ENCODE measurements at regions not wholly inside any gene's neighbourhood (a gene's known extent, or its start where the extent isn't known, plus 50 kb on each side); places are given as distances from the start of the nearest gene placed in this dataset.

GRCh38 chr18:40576507-40577115 lies 1378.4 kb upstream of the PIK3C3 start:
- Histone ChIP-seq H2BK5ac (ENCODE audit: low read length) (no peak overlapping the region), H2BK15ac (ENCODE audit: low read length) (no peak overlapping the region), H3K27me3 (ENCODE audit: control insufficient read depth in 3 of 3, insufficient read depth in 3 of 3, low read depth in 1 of 3, low read length in 3 of 3) (no peaks in the 10 kb centered on the region), H3K4me3 (ENCODE audit: low read length in 2 of 2) (peak overlapping the region in 1 of 2 donors; percentile 23), H3K9me3 (replicated peaks in 1 of 2; ENCODE audit: control insufficient read depth in 2 of 2, insufficient read depth in 1 of 2, low read depth in 1 of 2, low read length in 2 of 2) (no peaks in the 10 kb centered on the region), H3K23ac (ENCODE audit: low read depth, low read length, poor library complexity) (no peak overlapping the region), H3K4ac (ENCODE audit: low read length) (no peak overlapping the region), H3K4me2 (ENCODE audit: insufficient read depth, low read length, poor library complexity, severe bottlenecking) (no peak overlapping the region), H3K14ac (ENCODE audit: low read length) (no peak overlapping the region), H3K18ac (ENCODE audit: low read length) (no peak overlapping the region), H4K8ac (ENCODE audit: low read depth, low read length) (no peak overlapping the region), H3K27ac (replicated peaks; ENCODE audit: low read length) (no peak overlapping the region), H2AK5ac (ENCODE audit: low read depth, low read length) (no peak overlapping the region), H2BK120ac (ENCODE audit: low read depth, low read length) (no peak overlapping the region), H3K9ac (ENCODE audit: low read depth, low read length, poor library complexity) (no peak overlapping the region), H3K36me3 (replicated peaks in 1 of 2; ENCODE audit: control insufficient read depth in 2 of 2, insufficient read depth in 2 of 2, low read length in 2 of 2) (no peaks in the 10 kb centered on the region), H3K4me1 (ENCODE audit: control insufficient read depth in 2 of 2, insufficient read depth in 1 of 2, low read depth in 1 of 2, low read length in 2 of 2) (peaks cover 7 to 22% of the 10 kb centered on the region in 2 donors), H4K91ac (ENCODE audit: low read depth, low read length, poor library complexity) (no peak overlapping the region), H2BK12ac (ENCODE audit: low read length) (no peak overlapping the region), H2AFZ (ENCODE audit: low read length) (peak overlapping the region; percentile 73), H3K79me1 (ENCODE audit: low read depth, low read length) (no peaks in the 10 kb centered on the region)
- DNase-seq (ENCODE audit: low spot score) = no peak
- WGBS, 2 donors (ENCODE audit: extremely low coverage in 2 of 2, insufficient read length in 2 of 2, insufficient replicate concordance in 1 of 2) = no CpG with 5 or more reads among the region's 4 CpGs

DNA sequence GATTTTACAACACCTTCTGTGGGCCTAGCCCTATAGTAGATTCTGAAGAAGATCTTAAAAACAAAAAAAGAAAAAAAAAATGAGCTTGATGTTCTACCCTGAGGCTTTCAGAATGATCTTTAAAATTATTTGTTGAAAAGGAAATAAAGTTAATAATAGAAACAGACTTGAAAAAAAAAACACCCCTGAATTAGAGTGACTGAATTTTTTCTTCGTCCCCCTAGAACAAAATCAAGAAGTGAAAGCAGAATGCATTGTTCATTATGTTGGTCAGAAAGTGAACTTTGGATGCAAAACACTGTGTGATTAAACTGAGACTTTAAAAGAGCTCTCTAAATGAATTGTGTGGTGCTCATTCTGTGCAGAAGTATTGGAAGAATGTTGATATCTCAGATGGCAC lies 1384.4 kb upstream of the PIK3C3 start:
- no peak overlapping the region for H2BK120ac ChIP-seq (ENCODE audit: low read depth, low read length)
- WGBS, 2 donors (ENCODE audit: extremely low coverage in 2 of 2, insufficient read length in 2 of 2, insufficient replicate concordance in 1 of 2) = no CpG with 5 or more reads among the region's 1 CpG
- H2BK15ac ChIP-seq (ENCODE audit: low read length) = no peak overlapping the region
- no peak overlapping the region for H3K4ac ChIP-seq (ENCODE audit: low read length)
- no peak overlapping the region for H3K23ac ChIP-seq (ENCODE audit: low read depth, low read length, poor library complexity)
- no peak overlapping the region for H4K91ac ChIP-seq (ENCODE audit: low read depth, low read length, poor library complexity)
- no peak overlapping the region for H3K18ac ChIP-seq (ENCODE audit: low read length)
- H3K36me3 ChIP-seq (replicated peaks in 1 of 2; ENCODE audit: control insufficient read depth in 2 of 2, insufficient read depth in 2 of 2, low read length in 2 of 2) = no peaks in the 10 kb centered on the region
- H3K4me1 ChIP-seq (ENCODE audit: control insufficient read depth in 2 of 2, insufficient read depth in 1 of 2, low read depth in 1 of 2, low read length in 2 of 2) = peaks cover 0 to 13% of the 10 kb centered on the region in 2 donors
- no peak overlapping the region for H3K4me2 ChIP-seq (ENCODE audit: insufficient read depth, low read length, poor library complexity, severe bottlenecking)
- no peak overlapping the region for H4K8ac ChIP-seq (ENCODE audit: low read depth, low read length)
- H3K27me3 ChIP-seq (ENCODE audit: control insufficient read depth in 3 of 3, insufficient read depth in 3 of 3, low read depth in 1 of 3, low read length in 3 of 3) = no peaks in the 10 kb centered on the region
- H2BK5ac ChIP-seq (ENCODE audit: low read length) = no peak overlapping the region
- no peak for DNase-seq (ENCODE audit: low spot score)
- H3K14ac ChIP-seq (ENCODE audit: low read length) = no peak overlapping the region
- no peak overlapping the region for H2AK5ac ChIP-seq (ENCODE audit: low read depth, low read length)
- no peaks in the 10 kb centered on the region for H3K79me1 ChIP-seq (ENCODE audit: low read depth, low read length)
- H3K9me3 ChIP-seq (replicated peaks in 1 of 2; ENCODE audit: control insufficient read depth in 2 of 2, insufficient read depth in 1 of 2, low read depth in 1 of 2, low read length in 2 of 2) = no peaks in the 10 kb centered on the region
- no peak overlapping the region for H3K9ac ChIP-seq (ENCODE audit: low read depth, low read length, poor library complexity)
- H3K27ac ChIP-seq (replicated peaks; ENCODE audit: low read length) = no peak overlapping the region
- H2AFZ ChIP-seq (ENCODE audit: low read length) = no peak overlapping the region
- no peak overlapping the region for H2BK12ac ChIP-seq (ENCODE audit: low read length)
- no peak overlapping the region for H3K4me3 ChIP-seq (ENCODE audit: low read length in 2 of 2)

- no peak overlapping the region for H3K4me2 ChIP-seq (ENCODE audit: insufficient read depth, low read length, poor library complexity, severe bottlenecking)
- no peak overlapping the region for H3K18ac ChIP-seq (ENCODE audit: low read length)
- H3K27me3 ChIP-seq (ENCODE audit: control insufficient read depth in 3 of 3, insufficient read depth in 3 of 3, low read depth in 1 of 3, low read length in 3 of 3) = no peaks in the 10 kb centered on the region
- DNase-seq (ENCODE audit: low spot score) = no peak
- peak overlapping the region; percentile 51 for H2AFZ ChIP-seq (ENCODE audit: low read length)
- no peaks in the 10 kb centered on the region for H3K9me3 ChIP-seq (replicated peaks in 1 of 2; ENCODE audit: control insufficient read depth in 2 of 2, insufficient read depth in 1 of 2, low read depth in 1 of 2, low read length in 2 of 2)
- no peak overlapping the region for H2BK15ac ChIP-seq (ENCODE audit: low read length)
- no peak overlapping the region for H3K4me3 ChIP-seq (ENCODE audit: low read length in 2 of 2)
- no peak overlapping the region for H4K8ac ChIP-seq (ENCODE audit: low read depth, low read length)
- no peak overlapping the region for H3K27ac ChIP-seq (replicated peaks; ENCODE audit: low read length)
- H3K14ac ChIP-seq (ENCODE audit: low read length) = no peak overlapping the region
- H3K36me3 ChIP-seq (replicated peaks in 1 of 2; ENCODE audit: control insufficient read depth in 2 of 2, insufficient read depth in 2 of 2, low read length in 2 of 2) = no peaks in the 10 kb centered on the region
- no peaks in the 10 kb centered on the region for H3K79me1 ChIP-seq (ENCODE audit: low read depth, low read length)
- H4K91ac ChIP-seq (ENCODE audit: low read depth, low read length, poor library complexity) = no peak overlapping the region
- H2BK120ac ChIP-seq (ENCODE audit: low read depth, low read length) = no peak overlapping the region
- no peak overlapping the region for H3K4ac ChIP-seq (ENCODE audit: low read length)
- no peak overlapping the region for H3K23ac ChIP-seq (ENCODE audit: low read depth, low read length, poor library complexity)
- no CpG with 5 or more reads among the region's 4 CpGs for WGBS, 2 donors (ENCODE audit: extremely low coverage in 2 of 2, insufficient read length in 2 of 2, insufficient replicate concordance in 1 of 2)
- H2AK5ac ChIP-seq (ENCODE audit: low read depth, low read length) = no peak overlapping the region
- no peak overlapping the region for H2BK5ac ChIP-seq (ENCODE audit: low read length)
- no peak overlapping the region for H2BK12ac ChIP-seq (ENCODE audit: low read length)
- H3K4me1 ChIP-seq (ENCODE audit: control insufficient read depth in 2 of 2, insufficient read depth in 1 of 2, low read depth in 1 of 2, low read length in 2 of 2) = peaks cover 0 to 13% of the 10 kb centered on the region in 2 donors
- no peak overlapping the region for H3K9ac ChIP-seq (ENCODE audit: low read depth, low read length, poor library complexity)
Observed at GRCh38 chr18:40569605-40570004, 1385.4 kb upstream of the PIK3C3 start.

GRCh38 chr18:40566510-40566844 lies 1388.6 kb upstream of the PIK3C3 start:
- Histone ChIP-seq H4K91ac (ENCODE audit: low read depth, low read length, poor library complexity) (no peak overlapping the region), H3K79me1 (ENCODE audit: low read depth, low read length) (no peaks in the 10 kb centered on the region), H3K4me2 (ENCODE audit: insufficient read depth, low read length, poor library complexity, severe bottlenecking) (no peak overlapping the region), H2BK5ac (ENCODE audit: low read length) (no peak overlapping the region), H2BK12ac (ENCODE audit: low read length) (no peak overlapping the region), H3K27ac (replicated peaks; ENCODE audit: low read length) (no peak overlapping the region), H3K18ac (ENCODE audit: low read length) (no peak overlapping the region), H3K9me3 (replicated peaks in 1 of 2; ENCODE audit: control insufficient read depth in 2 of 2, insufficient read depth in 1 of 2, low read depth in 1 of 2, low read length in 2 of 2) (no peaks in the 10 kb centered on the region), H3K4me3 (ENCODE audit: low read length in 2 of 2) (no peak overlapping the region), H2AK5ac (ENCODE audit: low read depth, low read length) (no peak overlapping the region), H3K27me3 (ENCODE audit: control insufficient read depth in 3 of 3, insufficient read depth in 3 of 3, low read depth in 1 of 3, low read length in 3 of 3) (no peaks in the 10 kb centered on the region), H2AFZ (ENCODE audit: low read length) (no peak overlapping the region), H3K4ac (ENCODE audit: low read length) (no peak overlapping the region), H3K23ac (ENCODE audit: low read depth, low read length, poor library complexity) (no peak overlapping the region), H4K8ac (ENCODE audit: low read depth, low read length) (no peak overlapping the region), H2BK120ac (ENCODE audit: low read depth, low read length) (no peak overlapping the region), H3K36me3 (replicated peaks in 1 of 2; ENCODE audit: control insufficient read depth in 2 of 2, insufficient read depth in 2 of 2, low read length in 2 of 2) (no peaks in the 10 kb centered on the region), H3K14ac (ENCODE audit: low read length) (no peak overlapping the region), H2BK15ac (ENCODE audit: low read length) (no peak overlapping the region), H3K4me1 (ENCODE audit: control insufficient read depth in 2 of 2, insufficient read depth in 1 of 2, low read depth in 1 of 2, low read length in 2 of 2) (peaks cover 0 to 13% of the 10 kb centered on the region in 2 donors), H3K9ac (ENCODE audit: low read depth, low read length, poor library complexity) (no peak overlapping the region)
- no CpG with 5 or more reads among the region's 1 CpG for WGBS, 2 donors (ENCODE audit: extremely low coverage in 2 of 2, insufficient read length in 2 of 2, insufficient replicate concordance in 1 of 2)
- DNase-seq (ENCODE audit: low spot score) = no peak

Data from neuronal stem cell (in vitro differentiated cells).